HG03066 (cell line): ENCODE measurements at regions not wholly inside any gene's neighbourhood (a gene's known extent, or its start where the extent isn't known, plus 50 kb on each side); places are given as distances from the start of the nearest gene placed in this dataset.
"Not testable (repeated sequence)": the region's sequence is repeated elsewhere in the genome, so short reads cannot be mapped to it uniquely, and the experiment has no call there.

Source experiments
- ATAC-seq: cut with Tn5 transposase; IDR thresholded peaks from one replicate; pipeline ENCODE4 v1.9.1; 2021; ENCODE audit warnings: low read depth; ENCODE audit not compliant: unreplicated experiment

GRCh38 chr6:23783901-23784300, 342.1 kb upstream of the NRSN1 start:
- ATAC-seq = no peak

GRCh38 chr6:23784301-23784919, 341.6 kb upstream of the NRSN1 start:
- ATAC-seq = no peak

- no peak for ATAC-seq
Observed at GRCh38 chr6:23790756-23791155, 335.3 kb upstream of the NRSN1 start.

GRCh38 chr6:23797041-23797440, 329.0 kb upstream of the NRSN1 start:
- ATAC-seq = no peak

- ATAC-seq = not testable (repeated sequence)
Observed at GRCh38 chr6:23804289-23804688, 321.7 kb upstream of the NRSN1 start.

GRCh38 chr6:23821141-23821540, 304.9 kb upstream of the NRSN1 start:
- ATAC-seq = not testable (repeated sequence)

- ATAC-seq = no peak
Observed at GRCh38 chr6:23823421-23823820, 302.6 kb upstream of the NRSN1 start.

- no peak for ATAC-seq
Observed at GRCh38 chr6:23826572-23826971, 299.4 kb upstream of the NRSN1 start.

GRCh38 chr6:23828861-23829260, 297.2 kb upstream of the NRSN1 start:
- ATAC-seq = no peak

GRCh38 chr6:23841116-23841515, 284.9 kb upstream of the NRSN1 start:
- no peak for ATAC-seq

GRCh38 chr6:23842760-23843159, 283.3 kb upstream of the NRSN1 start:
- no peak for ATAC-seq

- no peak for ATAC-seq
Observed at GRCh38 chr6:23851522-23851921, 274.5 kb upstream of the NRSN1 start.

GRCh38 chr6:23853566-23854133, 272.4 kb upstream of the NRSN1 start:
- not testable (repeated sequence) for ATAC-seq

- ATAC-seq = not testable (repeated sequence)
Observed at GRCh38 chr6:23854154-23854553, 271.9 kb upstream of the NRSN1 start.

- ATAC-seq = no peak
Observed at GRCh38 chr6:23855497-23856116, 270.4 kb upstream of the NRSN1 start.

- no peak for ATAC-seq
Observed at GRCh38 chr6:23870496-23870895, 255.5 kb upstream of the NRSN1 start.

GRCh38 chr6:23873161-23873560, 252.9 kb upstream of the NRSN1 start:
- ATAC-seq = no peak

- no peak for ATAC-seq
Observed at GRCh38 chr6:23875006-23875405, 251.0 kb upstream of the NRSN1 start.

- ATAC-seq = no peak
Observed at GRCh38 chr6:23879816-23880215, 246.2 kb upstream of the NRSN1 start.

GRCh38 chr6:23890543-23891227, 235.3 kb upstream of the NRSN1 start:
- no peak for ATAC-seq

GRCh38 chr6:23905133-23905815, 220.7 kb upstream of the NRSN1 start:
- no peak for ATAC-seq
